Right lobe of liver (tissue), 6 donors: ENCODE measurements at regions not wholly inside any gene's neighbourhood (a gene's known extent, or its start where the extent isn't known, plus 50 kb on each side); places are given as distances from the start of the nearest gene placed in this dataset.

ENCODE experiments used
- ATAC-seq, 4 donors: fragments of 200-7000 bp; cut with Tn5 transposase; one replicate each; pipeline ENCODE4 v1.9.1; 2020; ENCODE audit warnings: mild to moderate bottlenecking in 4 of 4, moderate library complexity in 4 of 4
- DNase-seq, 3 donors: peaks; one replicate each; pipeline ENCODE4 v3.0.0-alpha.2; 2020
- H3K27ac ChIP-seq, 3 donors: fragments of 200-600 bp; one replicate each; pipeline ENCODE4 v1.8.0; 2022
- H3K27me3 ChIP-seq, 2 donors: fragments of 200-600 bp; one replicate each; pipeline ENCODE4 v1.8.0; 2022
- H3K36me3 ChIP-seq, 4 donors: fragments of 200-600 bp; sonication (generic) in 1 of 4; one replicate each; pipeline versions ENCODE4 v1.5.1 to v1.8.0; 2017 to 2022; ENCODE audit warnings: control low read depth in 1 of 4
- H3K4me1 ChIP-seq, 4 donors: fragments of 200-600 bp; sonication (generic) in 1 of 4; one replicate each; pipeline versions ENCODE4 v1.5.1 to v1.8.0; 2017 to 2022; ENCODE audit warnings: control low read depth in 1 of 4
- H3K4me3 ChIP-seq, 3 donors: fragments of 200-600 bp; one replicate each; pipeline ENCODE4 v1.8.0; 2022
- H3K9me3 ChIP-seq, 4 donors: fragments of 200-600 bp; sonication (generic) in 1 of 4; one replicate each; pipeline versions ENCODE4 v1.5.1 to v1.8.0; 2017 to 2022; ENCODE audit warnings: control low read depth in 1 of 4
- POLR2A ChIP-seq: fragments of 450-650 bp; IDR thresholded peaks from one replicate; pipeline ENCODE4 v1.6.1; 2017; ENCODE audit warnings: antibody characterized with exemption, mild to moderate bottlenecking
- WGBS: methylation state at CpG from one replicate; pipeline ENCODE4 v1.1.6; 2018; ENCODE audit warnings: low coverage, low lambda C conversion rate; ENCODE audit not compliant: insufficient coverage; ENCODE audit errors: missing lambda C conversion rate; 5-methylcytosine and 5-hydroxymethylcytosine counted together
- intact Hi-C, 2 donors: fragments of 100-400 bp; cut with DNase I; formaldehyde crosslinking; loops; one replicate each; pipeline versions ENCODE4 v1.11.2 to v1.14.1; 2022
- TF ChIP-seq, protein P1 (sequence below), 4 donors: fragments of 200-600 bp in 3 of 4; fragments of 450-650 bp in 1 of 4; IDR thresholded peaks; one replicate each; pipeline versions ENCODE4 v1.5.1 to v1.8.0; 2016 to 2022; ENCODE audit warnings: antibody characterized with exemption in 4 of 4, mild to moderate bottlenecking in 2 of 4
- donor health status: DM: no; HTN: yes; CAD: no.
- donor health status: DM: no; HTN: no; CAD: no.
- donor health status: DM: no; HTN: no; CAD: no.
- donor health status: DM: no; HTN: yes; CAD: no.
- donor health status: DM: no; HTN: yes; CAD: no.

DNA sequence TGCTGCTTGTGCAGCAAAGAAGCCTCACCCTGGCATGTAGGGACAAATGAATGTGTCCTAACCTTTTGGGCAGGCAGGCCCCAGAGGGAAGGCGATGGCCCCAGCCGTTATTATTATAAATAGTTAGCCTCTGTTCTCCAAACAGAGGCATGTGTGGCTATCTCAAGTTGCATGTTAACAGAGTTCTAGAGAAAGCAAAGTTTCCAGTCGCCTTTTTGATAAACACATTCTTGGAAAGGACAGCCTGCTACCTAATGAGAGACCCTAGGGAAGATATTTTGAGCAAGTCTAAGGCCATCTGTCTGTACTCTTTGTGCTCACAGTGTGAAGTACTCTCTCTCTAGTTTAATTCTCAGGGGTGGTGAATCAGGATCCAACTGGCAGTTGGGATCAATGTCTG, 97.4 kb upstream of the FHL2 start:
- peak in 1 of 4 donors; percentile 16 for ATAC-seq
- no peaks in the 10 kb centered on the region for H3K36me3 ChIP-seq
- H3K4me1 ChIP-seq: no peaks in the 10 kb centered on the region
- no peak for DNase-seq
- 62% methylated on average over 3 of the region's 3 CpGs for WGBS
- H3K9me3 ChIP-seq: peaks cover 0 to 5% (median 0%) of the 10 kb centered on the region in 4 donors
- no peaks in the 10 kb centered on the region for H3K27me3 ChIP-seq
- no peak overlapping the region for H3K27ac ChIP-seq
- TF ChIP-seq POLR2A: no peak
- TF ChIP-seq, protein P1, sequence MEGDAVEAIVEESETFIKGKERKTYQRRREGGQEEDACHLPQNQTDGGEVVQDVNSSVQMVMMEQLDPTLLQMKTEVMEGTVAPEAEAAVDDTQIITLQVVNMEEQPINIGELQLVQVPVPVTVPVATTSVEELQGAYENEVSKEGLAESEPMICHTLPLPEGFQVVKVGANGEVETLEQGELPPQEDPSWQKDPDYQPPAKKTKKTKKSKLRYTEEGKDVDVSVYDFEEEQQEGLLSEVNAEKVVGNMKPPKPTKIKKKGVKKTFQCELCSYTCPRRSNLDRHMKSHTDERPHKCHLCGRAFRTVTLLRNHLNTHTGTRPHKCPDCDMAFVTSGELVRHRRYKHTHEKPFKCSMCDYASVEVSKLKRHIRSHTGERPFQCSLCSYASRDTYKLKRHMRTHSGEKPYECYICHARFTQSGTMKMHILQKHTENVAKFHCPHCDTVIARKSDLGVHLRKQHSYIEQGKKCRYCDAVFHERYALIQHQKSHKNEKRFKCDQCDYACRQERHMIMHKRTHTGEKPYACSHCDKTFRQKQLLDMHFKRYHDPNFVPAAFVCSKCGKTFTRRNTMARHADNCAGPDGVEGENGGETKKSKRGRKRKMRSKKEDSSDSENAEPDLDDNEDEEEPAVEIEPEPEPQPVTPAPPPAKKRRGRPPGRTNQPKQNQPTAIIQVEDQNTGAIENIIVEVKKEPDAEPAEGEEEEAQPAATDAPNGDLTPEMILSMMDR (IDR thresholded peaks at IDR 0.05): no peak
- no peak overlapping the region for H3K4me3 ChIP-seq
- intact Hi-C loops: no loop called here

DNA sequence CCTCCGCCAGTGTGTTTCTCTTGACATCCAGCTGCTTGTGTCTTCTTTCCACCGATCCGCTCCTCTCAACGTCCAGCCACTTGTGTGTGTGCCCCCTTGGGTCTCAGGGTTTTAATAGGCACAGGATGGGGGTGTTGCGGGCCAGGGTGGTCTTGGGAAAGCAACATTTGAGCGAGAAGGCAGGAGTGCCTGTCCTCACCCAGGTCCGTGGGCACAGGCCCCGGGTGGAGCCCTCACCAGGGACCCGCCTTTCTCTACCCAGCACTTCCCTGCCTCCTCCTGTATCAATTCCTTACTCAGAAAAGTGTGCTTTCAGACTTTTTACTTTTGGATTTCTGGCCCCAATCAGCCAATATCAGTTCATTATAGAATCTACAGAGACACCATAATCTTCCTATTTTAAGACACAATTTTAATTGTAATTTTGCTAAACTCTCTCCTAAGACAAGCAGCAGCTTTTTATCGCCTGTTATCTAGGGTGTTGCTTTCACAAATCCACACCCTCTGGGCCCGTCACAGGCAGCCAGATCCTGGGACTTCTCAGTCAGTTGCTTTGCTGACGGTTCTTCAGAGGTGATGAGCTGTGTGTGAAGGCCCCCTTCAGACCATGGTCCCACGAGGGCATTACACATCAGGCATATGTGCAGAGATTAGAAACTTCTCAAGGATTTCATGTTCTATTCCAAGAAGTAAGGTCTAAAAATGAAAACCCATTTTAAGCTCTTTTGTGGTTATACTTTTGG, 96.0 kb upstream of the FHL2 start:
- Histone ChIP-seq H3K4me1 (peaks cover 0 to 9% (median 4%) of the 10 kb centered on the region in 4 donors), H3K27me3 (no peaks in the 10 kb centered on the region), H3K4me3 (no peak overlapping the region), H3K36me3 (no peaks in the 10 kb centered on the region), H3K27ac (no peak overlapping the region), H3K9me3 (peaks cover 0 to 5% (median 0%) of the 10 kb centered on the region in 4 donors)
- TF ChIP-seq, protein P1 (IDR thresholded peaks at IDR 0.05): no peak
- TF ChIP-seq POLR2A: no peak
- 74% methylated on average over 10 of the region's 13 CpGs for WGBS
- intact Hi-C loops: no loop called here
- ATAC-seq (no peak), DNase-seq (no peak)

DNA sequence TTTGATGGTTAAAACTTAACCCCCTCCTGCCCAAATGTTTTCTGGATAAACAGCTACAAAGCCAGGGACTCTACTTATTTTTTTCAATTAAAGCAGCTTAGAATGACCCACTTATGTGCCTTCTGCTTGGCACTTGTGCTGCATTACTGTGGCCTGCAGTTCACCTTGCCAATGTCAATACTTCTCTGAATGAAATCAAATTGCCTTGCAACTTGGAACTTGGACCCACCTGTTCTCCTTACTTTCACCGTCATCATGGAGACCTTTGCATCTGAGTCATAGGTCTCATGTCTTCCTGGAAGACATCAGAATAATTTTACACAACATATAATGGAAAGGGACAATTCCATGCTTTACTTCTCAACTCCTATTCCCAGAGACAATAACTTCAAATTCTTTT, 92.1 kb upstream of the FHL2 start:
- Histone ChIP-seq H3K27ac (peak overlapping the region; percentile 77 to 84 (median 80)), H3K27me3 (no peaks in the 10 kb centered on the region), H3K4me1 (peaks cover 0 to 15% (median 7%) of the 10 kb centered on the region in 4 donors), H3K36me3 (no peaks in the 10 kb centered on the region), H3K9me3 (peaks cover 0 to 5% (median 0%) of the 10 kb centered on the region in 4 donors), H3K4me3 (no peak overlapping the region)
- 31% methylated on average over 1 of the region's 1 CpG for WGBS
- DNase-seq (peak in 1 of 3 donors; percentile 71), ATAC-seq (peak; percentile 80 to 89 (median 82))
- intact Hi-C loops: no loop called here
- TF ChIP-seq, protein P1 (IDR thresholded peaks at IDR 0.05): no peak
- no peak for TF ChIP-seq POLR2A

DNA sequence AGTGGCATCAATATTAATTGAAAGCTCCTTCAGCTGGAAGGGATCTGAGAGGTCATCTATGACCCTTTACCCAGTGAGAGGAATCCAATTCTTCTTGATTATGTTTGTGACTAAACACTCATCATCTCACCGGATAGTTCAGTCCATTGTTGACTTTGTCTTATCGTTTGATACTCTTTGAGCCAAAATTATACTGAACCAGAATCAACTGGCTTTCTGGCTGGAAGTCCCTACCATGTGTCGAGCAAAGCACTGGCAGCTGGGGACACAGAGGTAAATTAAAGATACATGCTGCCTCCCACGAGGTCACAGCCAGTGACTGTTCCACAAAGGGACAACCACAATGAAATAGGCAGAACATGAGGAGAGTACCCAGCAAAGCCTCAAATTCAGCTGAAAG, 91.4 kb upstream of the FHL2 start:
- intact Hi-C loops: no loop called here
- TF ChIP-seq, protein P1 (IDR thresholded peaks at IDR 0.05): no peak
- peak; percentile 50 for TF ChIP-seq POLR2A
- H3K9me3 ChIP-seq: peaks cover 0 to 5% (median 0%) of the 10 kb centered on the region in 4 donors
- WGBS: 21% methylated on average over 4 of the region's 4 CpGs
- peak overlapping the region; percentile 77 to 84 (median 80) for H3K27ac ChIP-seq
- ATAC-seq: peak; percentile 86 to 89 (median 88)
- DNase-seq: peak; percentile 60 to 84 (median 76)
- peaks cover 0 to 15% (median 7%) of the 10 kb centered on the region in 4 donors for H3K4me1 ChIP-seq
- H3K36me3 ChIP-seq: no peaks in the 10 kb centered on the region
- no peak overlapping the region for H3K4me3 ChIP-seq
- H3K27me3 ChIP-seq: no peaks in the 10 kb centered on the region
